Middle frontal gyrus (tissue), 1 donor: ENCODE measurements at regions not wholly inside any gene's neighbourhood (a gene's known extent, or its start where the extent isn't known, plus 50 kb on each side); places are given as distances from the start of the nearest gene placed in this dataset.
"Not testable (repeated sequence)": the region's sequence is repeated elsewhere in the genome, so short reads cannot be mapped to it uniquely, and the experiment has no call there.

Source experiments
- DNase-seq: peaks from one replicate; pipeline ENCODE4 v3.0.0-alpha.2; 2015; ENCODE audit warnings: low spot score; ENCODE audit errors: extremely low spot score

DNA sequence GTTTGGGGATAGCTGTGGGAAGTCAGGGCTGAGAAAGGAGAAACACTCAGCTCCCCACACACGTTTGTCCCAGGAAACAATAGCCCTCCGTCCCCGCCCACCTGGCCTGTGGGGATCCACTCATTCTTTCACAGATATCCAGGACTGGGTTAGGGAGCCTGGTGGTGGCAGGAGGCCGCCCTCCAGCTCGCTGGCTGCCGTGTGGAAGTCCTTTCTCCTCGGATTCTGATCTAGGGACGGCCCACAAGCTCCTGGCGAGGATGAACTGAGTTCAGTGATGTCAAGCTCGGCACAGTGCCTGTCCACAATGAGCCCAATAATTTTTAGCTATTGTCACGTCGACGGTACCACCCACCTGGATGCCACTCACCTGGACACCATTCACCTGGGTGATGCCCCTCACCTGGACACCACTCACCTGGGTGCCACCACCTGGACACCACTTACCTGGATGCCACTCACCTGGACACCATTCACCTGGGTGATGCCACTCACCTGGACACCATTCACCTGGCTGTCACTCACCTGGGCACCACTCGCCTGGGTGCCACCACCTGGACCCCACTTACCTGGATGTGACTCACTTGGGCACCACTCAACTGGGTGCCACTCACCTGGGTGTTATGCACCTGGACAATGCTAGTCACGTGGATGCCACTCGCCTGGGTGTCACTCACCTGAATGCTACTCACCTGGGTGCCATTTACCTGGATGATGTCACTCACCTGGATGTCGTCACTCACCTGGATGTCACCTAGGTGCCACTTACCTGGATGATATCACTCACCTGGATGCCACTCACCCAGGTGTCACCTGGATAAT, 172.5 kb upstream of the FOXF1 start:
- no peak for DNase-seq

DNA sequence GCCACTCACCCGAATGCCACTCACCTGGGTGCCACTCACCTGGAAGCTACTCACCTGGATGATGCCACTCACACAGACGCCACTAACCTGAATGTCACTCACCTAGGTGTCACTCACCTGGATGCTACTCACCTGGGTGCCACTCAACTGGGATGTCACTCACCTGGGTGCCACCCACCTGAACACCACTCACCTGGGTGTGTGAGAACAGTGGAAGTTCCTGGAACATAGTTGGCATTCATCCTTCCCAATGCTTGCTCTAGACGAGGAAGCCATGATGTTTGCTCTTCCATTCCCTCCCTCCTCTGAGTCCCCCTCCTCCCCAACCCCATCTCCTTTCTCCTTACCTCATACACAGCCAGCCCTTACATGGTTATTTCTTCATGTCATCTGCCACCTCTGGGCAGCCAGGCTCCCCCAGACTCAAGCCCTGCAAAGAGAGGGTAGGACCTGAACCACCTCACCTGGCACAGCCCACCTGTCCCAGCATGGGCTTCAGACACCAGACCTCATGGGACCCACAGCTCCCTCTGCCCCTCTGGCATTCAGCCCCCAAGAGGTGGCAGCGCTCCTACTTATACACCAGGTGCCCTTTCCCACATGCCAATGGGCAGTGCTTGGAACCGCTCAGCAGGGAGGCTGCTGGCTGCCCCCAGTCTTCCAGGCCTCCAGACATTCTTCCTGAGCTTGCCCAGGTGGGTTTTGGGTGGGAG, 171.8 kb upstream of the FOXF1 start:
- DNase-seq: no peak

DNA sequence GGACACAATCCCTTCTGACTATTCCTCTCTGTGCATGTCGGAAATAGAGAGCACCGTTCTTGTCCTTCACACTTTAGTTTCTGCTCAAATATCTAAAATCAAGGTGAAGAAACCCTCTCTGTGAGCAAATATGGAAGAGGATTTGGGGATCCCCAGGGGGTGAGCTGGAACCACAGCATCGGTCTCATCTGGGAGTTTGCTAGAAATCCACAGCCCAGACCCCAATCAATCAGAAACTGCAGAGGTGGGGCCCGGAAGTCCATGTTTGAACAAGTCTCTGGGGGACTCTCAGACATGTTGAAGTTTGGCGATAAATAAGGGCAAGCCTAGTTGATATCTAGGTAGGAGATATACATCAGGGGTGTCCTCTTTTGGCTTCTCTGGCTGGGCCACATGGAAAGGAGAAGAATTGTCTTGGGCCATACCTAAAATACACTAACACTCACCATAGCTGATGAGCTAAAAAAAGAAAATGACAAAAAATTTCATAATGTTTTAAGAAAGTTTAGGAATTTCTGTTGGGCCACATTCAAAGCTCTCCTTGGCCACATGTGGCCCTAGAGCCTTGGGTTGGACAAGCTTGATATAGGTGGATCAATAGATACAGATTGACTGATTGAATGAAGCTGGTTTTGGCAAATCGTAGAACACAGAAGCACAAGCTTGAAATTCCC, 168.0 kb upstream of the FOXF1 start:
- no peak for DNase-seq

DNA sequence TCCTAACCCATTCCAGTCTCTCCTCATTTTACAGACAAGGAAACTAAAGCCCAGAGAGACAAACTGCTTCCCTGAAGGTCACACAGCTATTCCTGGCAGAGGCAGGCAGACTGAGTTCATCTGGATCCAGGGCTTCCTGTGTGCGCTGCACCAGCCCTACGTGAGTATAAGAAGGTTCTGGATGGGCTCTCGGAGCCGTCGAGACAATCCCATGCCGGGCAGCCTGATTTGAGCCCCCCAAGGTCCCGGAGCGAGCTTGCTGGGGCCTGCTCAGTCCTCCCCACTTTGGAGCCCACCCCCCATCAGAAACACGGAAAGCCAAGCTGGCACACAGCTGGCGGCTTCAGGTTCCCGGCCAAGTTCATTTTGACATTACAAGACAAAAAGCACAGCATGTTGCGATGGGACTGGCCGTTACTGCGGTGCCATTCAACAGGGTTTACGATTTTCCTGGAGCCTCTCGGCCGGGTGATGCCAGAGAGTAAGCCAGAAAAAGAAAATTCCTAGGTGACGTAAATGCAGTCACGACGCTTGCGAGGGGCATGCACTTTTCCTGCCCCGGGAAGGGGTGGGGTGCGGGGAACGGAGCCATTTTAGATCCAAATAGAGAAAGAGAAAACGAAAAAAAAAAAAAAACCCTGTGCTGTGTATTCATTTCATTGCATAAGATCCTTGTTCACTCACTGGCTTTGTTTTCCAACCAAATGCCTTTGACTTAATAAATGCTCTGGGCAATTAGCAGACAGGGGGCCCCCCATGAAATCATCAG, 167.1 kb upstream of the FOXF1 start:
- DNase-seq: no peak

DNA sequence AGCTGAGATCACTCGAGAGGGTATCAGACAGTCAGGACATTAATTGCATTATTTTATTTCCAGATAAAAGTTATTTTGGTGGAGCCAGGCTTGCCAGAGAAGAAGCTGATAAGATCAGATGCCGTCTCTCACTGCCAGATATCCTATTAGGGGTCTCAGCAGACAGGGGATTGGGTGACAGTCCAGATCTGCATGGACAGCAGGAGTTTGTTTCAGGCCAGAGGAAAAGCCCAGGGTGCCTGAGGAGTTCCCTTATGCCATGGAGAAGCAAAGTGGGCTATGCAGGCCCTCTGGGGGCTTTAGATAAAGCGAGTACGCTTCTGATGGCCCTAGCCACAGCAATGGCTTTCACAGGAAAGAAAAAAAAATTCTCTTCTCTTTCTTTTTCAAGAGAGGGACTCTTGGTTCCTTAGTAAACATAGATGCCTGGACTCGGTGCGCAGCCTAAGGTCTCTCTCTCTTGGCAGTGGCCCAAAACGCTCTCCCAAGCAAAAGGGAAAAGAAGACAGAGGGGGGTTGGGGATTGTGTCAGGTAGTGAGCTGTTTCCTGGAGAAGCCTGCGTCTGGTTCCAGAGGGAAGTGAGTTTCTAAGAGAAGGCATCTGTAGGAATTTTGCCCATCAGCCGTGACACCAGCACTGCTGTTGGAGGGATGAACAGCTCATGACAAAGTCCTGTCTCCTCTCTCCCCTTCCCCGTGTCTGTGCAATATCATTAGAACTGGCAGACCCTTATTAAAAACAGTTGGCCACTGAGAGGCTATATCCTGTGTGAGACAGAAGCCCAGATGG, 166.3 kb upstream of the FOXF1 start:
- no peak for DNase-seq

DNA sequence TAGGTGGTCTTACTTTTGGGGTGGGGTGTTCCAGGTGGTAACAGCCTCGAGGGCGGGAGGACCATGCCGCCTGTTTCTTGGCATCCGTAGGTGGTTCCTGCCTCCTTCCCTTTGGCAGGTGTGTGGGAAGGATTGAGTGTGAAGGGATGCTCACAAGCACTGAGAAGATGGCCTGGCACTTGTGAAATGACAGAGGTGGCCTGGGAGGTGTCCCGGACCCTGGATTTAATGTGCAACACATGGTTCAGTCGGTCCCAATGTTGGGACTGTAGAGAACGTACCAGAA, 165.8 kb upstream of the FOXF1 start:
- DNase-seq: no peak

DNA sequence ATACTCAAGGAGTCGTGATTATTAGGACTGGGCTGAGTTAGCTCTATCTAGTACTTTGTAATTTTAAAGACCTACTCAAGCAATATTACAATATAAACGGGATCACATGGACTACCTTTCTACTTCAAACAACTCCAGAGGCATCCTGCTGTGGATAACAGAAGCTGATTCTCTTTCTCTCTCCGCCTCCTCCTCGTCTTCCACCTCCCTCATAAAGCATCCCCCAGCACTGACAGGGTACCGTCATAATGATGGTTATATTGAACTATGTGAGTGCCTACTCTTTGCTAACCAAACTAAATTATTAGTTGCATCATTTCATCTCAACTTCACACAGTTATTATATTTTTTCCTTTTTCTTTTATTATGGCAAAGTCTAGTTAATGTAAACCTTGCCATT, 165.4 kb upstream of the FOXF1 start:
- DNase-seq: no peak

DNA sequence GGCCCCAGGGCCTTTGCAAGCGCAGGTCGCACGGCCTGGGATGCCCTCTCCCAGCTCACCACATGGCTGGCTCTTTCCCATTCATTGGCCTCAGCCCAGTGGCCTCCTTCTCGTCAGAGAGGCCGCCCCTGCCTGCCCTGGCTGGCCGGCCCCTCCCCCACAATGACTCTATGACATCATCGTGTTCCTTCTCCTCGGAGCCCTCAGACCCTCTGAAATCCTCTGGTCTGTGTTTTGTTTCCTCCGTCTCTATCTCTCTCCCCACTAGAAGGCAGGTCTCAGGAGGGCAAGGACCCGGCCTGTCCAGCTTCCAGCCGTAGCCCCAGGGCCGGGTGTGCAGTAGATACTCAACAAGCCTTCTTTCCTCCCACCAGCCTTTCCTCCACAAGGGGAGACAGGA, 164.8 kb upstream of the FOXF1 start:
- DNase-seq: no peak

DNA sequence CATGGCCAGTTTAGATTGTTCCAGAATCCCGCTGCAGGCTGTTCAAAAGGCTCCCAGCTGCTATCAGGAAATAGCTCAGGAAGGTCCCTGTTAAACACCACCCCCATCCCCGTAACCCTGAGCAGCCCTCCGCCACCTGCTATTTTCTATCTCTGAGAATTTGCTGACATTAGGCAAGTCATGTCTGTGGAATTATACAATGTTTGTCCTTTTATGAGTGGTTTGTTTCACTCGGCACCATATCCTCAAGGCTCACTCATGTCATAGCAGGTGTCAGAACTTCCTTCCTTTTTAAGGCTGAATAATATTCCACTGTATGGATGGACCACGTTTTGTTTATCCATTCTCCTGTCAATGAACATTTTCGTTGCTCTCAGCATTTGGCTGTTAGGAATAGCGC, 164.3 kb upstream of the FOXF1 start:
- DNase-seq: no peak

DNA sequence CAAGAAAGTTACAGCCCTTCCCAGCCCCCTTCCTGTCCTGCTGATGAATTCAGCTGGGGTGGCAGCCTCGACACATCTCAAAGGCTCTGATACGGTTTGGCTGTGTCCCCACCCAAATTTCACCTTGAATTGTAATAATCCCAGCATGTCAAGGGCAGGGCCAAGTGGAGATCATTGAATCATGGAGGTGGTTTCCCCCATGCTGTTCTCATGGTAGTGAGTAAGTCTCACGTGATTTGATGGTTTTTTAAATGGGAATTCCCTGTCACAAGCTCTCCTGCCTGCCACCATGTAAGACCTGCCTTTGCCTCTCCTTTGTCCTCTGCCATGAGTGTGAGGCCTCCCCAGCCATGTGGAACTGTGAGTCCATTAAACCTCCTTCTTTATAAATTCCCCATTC, 163.2 kb upstream of the FOXF1 start:
- no peak for DNase-seq

DNA sequence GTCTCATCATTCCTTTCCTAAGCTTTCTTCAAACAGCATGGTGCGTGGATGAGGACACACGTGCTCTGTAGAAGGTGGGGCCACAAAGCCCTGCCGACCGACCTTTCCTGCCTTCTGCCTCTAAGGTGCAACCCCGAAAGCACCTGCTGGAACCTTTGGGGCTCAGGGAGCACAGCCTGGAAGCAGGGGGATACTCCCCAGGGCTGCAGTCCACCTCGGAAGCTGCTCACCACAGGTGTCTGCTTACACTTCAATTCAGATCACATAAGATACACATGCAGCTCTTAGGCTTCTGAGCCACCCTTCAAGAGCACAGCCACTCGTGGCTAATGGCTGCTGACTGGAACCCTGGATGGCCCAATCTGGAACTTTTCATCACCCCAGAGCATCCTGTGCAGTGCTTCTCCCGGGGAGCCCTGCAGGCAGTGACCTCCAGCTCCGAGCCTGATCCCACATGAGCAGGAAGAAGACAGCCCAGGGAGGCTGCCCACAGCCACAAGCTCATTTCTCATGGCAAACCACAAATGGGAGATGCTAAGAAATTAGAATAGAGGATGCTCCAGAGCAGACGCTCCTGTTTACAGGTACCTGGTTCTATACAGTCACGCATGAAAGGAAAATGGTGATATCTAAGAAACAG, 162.3 kb upstream of the FOXF1 start:
- no peak for DNase-seq

DNA sequence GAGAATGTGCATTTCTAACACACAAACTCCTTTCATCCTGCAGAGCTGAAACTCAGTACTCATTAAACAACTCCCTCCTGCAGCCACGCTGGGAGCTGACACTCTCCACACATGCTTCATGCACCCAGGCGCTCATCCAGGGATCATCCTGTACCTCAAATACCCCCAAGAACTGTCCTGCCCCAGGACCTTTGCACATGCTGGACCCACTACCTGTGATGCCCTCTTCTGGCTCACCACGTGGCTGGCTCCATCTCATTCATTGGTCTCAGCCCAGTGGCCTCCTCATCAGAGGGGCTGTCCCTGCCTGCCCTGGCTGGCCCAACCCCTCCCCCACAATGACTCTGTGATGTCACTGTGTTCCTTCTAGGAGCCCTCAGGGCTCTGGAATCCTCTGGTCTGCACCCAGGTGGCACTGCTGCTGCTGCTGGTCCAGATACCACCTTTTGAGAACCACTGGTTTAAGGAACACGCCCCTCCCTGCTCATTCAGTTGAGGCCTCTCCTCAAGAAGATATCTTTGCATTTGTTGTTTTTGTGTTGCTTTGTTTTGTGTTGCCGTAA, 160.9 kb upstream of the FOXF1 start:
- no peak for DNase-seq

DNA sequence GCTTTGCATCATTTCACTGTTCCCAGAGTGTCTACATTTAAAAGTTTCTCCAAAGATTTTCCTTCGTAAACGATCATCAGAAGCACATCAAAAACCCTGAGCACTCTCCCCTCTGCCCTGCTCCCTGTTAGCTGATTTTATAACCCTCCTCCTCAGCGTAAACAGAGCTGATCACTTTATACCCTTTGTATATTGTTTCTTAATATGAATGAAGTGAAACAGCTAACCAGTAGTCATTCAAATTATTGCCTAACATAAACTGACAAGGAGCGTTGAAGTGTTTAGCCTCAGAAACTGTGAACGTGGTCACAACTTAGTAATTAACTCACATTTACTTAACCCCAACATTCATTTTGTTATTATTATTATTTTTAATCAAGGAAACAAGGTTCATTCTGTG, 160.0 kb upstream of the FOXF1 start:
- DNase-seq: no peak

DNA sequence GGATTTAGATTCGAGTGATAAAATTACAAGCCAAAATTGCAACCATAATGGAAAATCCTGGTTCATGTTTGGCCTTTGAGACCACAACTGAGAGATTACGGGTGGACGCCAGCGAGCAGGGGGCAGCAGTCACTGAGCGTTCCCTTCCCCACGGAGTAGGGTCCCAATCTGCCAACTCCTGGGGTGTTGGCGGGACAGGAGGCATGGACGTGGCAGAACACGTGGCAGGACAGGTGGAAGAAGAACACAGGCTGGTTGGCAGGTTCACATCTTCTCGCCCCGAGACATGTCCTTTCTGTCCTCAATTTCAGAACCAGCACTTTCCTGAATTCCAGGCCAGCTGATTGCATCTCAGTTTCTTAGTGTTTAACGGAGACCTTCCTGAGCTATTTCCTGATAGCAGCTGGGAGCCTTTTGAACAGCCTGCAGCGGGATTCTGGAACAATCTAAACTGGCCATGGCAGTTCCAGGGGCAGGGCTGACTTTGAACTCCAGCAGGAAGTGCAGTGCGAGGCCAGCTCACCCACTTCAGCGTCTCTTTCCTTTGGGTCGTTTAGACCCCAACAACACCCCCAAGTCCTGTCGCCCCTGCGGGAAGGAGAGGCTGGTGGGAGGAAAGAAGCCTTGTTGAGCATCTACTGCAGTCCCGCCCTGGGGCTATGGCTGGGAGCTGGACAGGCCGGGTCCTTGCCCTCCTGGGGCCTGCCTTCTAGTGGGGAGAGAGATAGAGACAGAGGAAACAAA, 159.1 kb upstream of the FOXF1 start:
- no peak for DNase-seq

DNA sequence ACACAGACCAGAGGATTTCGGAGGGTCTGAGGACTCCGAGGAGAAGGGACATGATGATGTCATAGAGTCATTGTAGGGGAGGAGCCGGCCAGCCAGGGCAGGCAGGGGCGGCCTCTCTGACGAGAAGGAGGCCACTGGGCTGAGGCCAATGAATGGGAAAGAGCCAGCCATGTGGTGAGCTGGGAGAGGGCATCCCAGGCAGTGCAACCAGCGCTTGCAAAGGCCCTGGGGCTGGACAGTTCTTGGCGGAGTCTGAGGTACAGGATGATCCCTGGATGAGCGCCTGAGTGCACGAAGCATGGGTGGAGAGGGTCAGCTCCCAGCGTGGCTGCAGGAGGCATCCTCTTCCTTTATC, 158.6 kb upstream of the FOXF1 start:
- not testable (repeated sequence) for DNase-seq

DNA sequence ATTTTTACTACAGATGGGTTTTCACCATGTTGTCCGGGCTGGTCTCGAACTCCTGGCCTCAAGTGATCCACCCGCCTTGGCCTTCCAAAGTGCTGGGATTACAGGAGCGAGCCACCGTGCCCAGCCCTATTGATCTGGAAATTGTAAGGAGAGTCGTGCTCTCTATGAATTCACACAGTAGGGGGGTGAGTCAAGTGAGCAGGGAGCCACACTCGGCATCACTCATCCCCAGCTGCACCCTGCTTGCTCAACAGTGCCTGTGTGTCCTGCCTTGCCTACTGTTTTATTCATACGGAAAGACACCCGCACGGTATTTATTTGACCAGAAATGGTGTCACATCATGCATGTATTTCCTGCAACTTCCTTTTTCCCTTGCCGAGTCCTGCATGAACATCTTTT, 157.2 kb upstream of the FOXF1 start:
- DNase-seq: no peak

DNA sequence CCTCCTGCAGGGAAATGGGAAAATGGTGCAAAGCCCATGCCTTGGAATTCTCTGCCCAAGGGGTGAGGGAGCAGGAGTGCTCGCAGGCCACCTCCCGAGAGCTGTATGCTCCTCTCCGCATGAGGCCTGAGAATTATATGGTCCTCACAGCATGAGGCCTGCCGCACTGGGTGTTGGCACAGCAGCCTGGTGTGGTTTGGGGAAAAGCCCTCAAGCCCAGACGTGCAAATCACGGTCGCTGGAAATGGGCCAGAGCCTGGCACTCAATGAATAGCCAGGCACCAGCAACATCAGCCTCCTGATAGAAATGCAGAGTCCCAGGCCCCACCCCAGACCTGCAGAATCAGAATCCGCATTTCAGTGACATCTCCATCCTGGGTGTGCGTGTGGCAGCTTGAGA, 156.4 kb upstream of the FOXF1 start:
- no peak for DNase-seq

DNA sequence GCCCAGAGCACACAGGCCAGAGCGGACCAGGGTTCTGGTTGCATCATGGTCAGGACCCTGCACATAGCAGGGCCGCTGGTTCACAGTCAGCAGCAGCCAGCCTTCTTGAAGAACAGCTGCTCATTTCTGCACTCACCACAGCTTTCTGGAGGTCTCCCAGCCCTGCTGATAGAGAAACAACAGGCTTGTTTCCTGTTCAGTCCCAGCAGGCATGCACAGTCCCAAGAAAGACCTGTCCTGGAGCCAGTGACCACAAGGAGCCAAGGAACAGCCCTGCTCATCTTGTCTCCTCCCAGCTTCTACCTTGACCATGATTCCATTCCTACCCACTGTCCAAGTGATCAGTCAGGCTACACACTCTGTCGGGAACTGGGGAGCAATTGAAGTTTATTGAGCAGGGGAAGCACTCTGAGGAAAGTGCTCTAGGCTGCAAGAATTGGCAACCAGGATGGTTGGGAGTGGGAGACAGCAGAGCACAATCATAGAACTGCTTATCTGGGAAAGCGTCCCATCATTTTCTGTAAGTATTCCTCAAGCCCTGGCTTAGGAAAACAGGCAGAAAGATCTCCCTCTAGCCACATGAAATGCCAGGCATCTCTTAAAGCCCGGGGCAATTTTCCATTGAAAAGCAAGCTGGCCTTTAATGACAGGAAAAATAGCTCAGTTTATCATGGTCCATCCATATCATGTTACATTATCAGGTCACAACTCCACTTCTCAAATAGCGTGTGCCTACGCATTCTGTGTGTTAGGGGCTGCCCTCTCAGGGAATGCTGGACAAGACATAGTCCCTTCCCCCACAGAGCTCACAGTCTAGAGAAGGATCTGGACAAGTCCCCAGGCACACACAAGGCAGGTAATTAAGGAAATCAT, 155.4 kb upstream of the FOXF1 start:
- DNase-seq: no peak

DNA sequence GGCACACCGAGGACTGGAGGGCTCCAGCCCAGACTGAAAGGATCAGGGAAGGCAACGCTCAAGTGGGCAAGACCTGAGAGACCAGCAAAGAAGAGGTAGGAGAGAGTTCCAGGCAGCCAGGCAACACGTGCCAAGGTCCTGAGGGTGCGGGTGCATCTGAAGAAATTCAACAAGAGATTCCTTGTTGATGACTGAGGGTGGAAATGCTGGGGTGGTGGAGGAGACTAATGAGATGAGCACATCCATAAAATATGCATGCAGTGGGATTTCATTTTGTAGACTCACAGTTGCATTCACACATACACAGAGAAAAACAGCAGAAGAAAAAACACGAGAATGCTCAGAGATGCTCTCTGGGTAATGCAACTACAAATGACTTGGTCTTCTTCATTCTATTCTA, 154.8 kb upstream of the FOXF1 start:
- DNase-seq: no peak
